GM21367 (cell line): ENCODE measurements at regions not wholly inside any gene's neighbourhood (a gene's known extent, or its start where the extent isn't known, plus 50 kb on each side); places are given as distances from the start of the nearest gene placed in this dataset.

ENCODE experiments used
- ATAC-seq: cut with Tn5 transposase; IDR thresholded peaks from one replicate; pipeline ENCODE4 v1.9.1; 2021; ENCODE audit not compliant: unreplicated experiment

- ATAC-seq = no peak
Observed at GRCh38 chr5:6831678-6832671, 118.7 kb downstream of the TENT4A start.

GRCh38 chr5:6832994-6833393 is 119.8 kb downstream of the TENT4A start:
- ATAC-seq = no peak

GRCh38 chr5:6833406-6833805 is 120.2 kb downstream of the TENT4A start:
- ATAC-seq = no peak

DNA sequence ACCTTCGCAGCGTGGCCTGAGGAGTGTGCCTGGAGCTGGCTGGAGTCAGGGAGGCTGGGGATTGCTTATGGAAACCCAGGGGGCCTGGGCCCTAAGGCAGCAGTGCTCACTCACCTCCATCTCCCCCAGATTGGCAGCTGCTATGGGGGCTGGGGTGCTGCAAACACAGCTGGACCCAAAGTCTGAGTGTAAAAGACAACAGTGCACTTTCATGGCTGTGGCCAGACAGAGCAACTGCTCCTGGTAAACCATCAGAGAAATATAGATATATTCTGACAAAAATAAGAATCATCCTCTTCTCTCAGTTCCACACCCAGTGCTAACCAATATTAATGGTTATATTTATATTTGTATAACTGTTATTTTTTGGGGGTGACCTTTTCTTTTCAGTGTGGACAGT is 123.9 kb downstream of the TENT4A start:
- no peak for ATAC-seq

DNA sequence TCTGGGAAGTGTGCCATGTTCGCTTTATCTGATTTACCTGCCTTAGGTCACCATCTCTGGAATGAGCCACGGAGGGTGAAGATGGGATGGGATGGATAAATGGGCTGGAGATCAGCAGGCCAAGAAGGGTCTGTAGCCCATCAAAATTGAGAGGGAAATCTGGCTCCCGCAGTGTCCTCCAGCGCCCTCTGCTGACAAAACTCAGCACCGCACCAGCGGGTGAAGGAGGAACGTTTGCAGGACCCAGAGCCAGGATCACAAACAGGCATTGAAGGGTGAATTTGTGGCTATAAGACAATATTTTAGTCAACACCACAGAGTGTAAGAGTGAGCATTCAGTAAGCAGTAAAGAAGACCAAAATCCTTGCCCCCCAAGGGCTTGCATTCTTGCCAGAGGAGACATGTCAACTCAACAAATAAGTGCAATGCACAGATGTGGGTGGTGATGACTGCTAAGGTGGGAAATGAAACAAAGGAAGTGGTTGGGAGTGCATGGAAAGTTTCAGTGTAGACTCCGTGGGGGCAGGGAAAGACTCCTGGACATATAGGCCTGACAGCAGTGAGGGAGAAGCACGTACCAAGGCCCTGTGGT is 124.4 kb downstream of the TENT4A start:
- no peak for ATAC-seq

DNA sequence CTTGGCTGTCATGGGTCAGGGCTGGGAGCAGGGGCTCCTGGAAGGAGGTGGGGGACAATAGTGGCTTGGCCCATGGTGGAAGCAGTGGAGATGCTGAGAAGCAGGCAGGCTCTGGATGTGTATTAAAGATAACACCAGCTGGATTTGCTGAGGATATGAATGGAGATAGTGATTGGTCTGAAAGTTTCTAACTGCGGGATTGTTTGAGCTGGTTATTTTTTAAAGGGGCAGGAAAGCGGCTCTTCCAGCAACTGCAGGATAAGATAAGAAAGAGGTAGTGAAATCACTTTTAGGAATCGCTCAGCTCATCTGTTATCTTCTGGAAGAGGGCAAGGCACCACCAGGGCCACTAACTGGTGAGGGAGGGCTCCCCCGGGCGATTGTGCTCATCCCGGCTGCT is 125.5 kb downstream of the TENT4A start:
- no peak for ATAC-seq

DNA sequence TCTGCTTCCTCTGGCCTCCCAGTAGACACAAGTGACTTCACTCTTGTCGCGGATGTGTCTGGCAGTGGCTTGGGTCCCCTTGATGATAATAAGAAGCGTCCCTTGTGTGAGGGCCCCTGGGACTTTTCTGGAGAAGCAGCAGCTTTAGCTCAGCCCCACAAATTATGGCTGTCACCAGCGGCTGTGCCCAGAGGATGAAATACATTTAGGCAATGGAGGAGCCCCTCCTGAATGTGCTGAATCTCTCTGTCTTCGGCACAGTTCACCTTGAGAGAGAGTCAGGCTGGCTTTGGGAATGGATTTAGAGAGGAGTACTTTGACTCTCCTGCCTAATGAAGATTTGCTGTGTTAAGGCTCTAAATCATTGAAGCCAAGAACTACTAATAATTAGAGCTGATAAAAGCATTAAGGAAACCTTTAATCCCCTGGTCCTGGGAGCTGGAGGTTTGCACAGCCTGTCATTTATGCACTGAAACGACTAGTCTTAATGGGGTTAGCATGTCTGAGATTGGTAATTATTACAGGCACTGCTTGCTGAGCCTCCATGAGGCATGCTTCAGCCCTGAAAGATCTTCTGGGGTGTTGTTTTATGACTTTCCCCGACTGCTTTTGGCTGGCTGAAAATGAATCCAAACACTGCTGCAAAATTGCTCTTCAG is 127.0 kb downstream of the TENT4A start:
- ATAC-seq = no peak

DNA sequence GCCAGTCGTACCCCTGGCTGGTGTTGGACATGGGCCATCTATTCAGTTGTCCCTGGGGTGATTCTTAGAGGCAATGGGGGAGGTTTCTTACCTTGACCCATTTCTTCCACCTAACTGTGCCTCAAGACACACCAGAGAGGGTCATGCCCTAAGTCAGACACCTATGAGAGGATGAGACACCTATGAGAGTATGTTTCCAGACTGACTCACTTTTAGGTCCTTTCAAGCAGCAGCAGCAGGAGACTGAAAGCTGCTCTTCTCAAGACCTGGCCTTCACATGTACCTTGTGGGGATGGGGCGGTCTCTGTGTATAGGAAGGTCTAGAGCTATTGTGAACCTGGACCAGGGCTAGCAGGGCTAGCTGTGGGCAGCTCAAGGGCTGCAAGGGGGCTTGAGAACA is 130.1 kb downstream of the TENT4A start:
- ATAC-seq = no peak

GRCh38 chr5:6843821-6844220 is 130.6 kb downstream of the TENT4A start:
- ATAC-seq = no peak

- ATAC-seq = no peak
Observed at GRCh38 chr5:6845856-6846255, 132.6 kb downstream of the TENT4A start.

DNA sequence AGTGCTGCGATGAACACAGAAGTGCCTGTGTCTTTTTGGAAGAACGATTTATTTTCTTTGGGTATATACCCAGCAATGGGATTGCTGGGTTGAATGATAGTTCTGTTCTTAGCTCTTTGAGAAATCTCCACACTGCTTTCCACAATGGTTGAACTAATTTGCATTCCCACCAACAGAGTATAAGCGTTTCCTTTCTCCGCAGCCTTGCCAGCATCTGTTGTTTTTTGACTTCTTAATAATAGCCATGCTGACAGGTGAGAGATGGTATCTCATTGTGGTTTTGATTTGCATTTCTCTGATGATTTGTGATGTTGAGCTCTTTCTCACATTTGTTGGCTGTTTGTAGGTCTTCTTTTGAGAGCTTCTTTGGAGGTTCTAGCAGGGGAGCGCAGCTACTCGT is 134.6 kb downstream of the TENT4A start:
- ATAC-seq = no peak

- ATAC-seq = no peak
Observed at GRCh38 chr5:6849316-6850105, 136.3 kb downstream of the TENT4A start.

DNA sequence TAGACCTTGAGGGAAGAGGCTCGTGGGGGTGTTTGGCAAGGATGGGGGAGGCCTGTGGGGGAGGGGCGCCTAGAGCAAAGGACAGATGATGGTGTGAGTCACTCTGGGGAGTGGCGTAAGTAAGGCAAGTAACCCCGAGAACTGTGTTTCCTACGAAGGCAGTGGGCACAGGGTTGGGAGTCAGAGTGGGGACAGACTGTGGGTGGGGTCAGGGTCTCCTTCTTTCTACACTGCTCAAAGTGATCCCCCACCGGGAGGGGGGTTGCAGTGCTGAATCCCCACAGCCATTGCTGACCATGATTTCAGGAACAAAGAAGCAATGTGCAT is 136.8 kb downstream of the TENT4A start:
- no peak for ATAC-seq

DNA sequence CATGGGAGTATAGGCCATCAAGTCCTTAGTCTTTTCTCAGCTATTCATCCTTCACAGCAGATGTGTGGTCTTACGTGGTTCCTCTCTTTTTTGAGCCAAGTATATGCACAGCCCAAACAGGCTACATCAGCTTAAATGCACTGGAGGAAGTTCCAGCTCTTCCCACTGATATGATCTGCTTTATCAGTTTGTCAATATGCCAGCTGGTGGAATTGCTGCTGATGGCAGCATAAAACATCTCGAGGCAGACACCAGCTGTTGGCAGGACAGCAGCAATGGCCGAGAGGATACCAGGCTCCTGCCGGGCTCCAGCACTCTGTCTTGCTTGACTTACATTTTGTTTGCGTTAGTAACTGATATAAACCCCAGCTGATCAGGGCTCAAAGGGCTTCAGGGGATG is 143.4 kb downstream of the TENT4A start:
- ATAC-seq = no peak

DNA sequence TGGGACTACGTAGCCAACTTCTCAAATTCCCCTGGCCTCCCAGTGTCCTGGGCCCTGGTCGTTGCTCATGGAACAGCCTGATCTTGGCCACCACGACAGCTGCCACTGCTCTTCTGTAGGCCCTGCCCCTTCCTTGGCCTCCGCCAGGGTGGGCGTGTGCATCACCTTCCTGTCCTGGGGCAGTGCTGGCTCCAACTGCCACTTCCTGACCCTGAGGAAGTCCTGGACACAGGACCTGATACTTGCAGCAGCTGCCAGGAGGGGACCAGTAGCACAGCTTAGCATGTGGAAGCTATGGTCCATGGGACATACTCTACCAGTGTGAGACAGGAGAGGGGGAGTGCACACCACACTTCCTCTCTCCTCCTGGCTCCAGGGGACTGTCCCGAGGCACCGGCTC is 145.2 kb downstream of the TENT4A start:
- no peak for ATAC-seq

- ATAC-seq = no peak
Observed at GRCh38 chr5:6859023-6859422, 145.8 kb downstream of the TENT4A start.

DNA sequence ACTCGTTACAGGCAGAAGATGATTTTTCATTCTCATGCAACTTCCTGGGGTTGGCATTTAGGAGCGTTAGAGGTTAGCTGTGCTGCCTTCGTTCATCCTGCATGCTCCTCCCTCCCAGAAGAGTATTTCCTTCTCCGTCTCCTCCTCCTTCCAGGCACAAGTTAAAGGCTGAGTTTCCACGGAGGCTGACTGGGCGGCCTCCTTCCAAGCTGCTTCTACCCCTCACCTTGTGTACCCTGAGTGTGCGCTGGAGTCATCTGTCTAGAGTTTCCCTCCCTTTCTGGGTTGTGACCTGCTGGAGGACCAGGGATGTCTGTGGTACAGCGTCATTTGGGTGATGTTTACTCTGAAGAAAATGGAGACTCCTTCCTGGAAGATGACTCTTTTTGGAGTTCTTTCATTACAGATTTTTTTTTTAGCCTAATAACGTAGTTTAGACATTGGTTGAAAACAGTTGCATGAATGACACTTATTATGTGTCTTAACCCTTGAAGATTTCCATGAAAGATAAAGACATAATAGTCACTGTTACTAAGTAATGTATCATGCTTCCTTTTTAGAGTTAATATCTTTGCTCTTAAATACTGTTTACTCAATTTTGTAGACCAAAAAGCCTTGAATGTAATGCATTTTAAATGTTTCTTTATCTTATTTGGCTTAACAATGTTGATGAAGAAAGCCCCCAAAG is 146.9 kb downstream of the TENT4A start:
- ATAC-seq = no peak

- ATAC-seq = no peak
Observed at GRCh38 chr5:6861036-6861435, 147.8 kb downstream of the TENT4A start.

- no peak for ATAC-seq
Observed at GRCh38 chr5:6861667-6862066, 148.4 kb downstream of the TENT4A start.

DNA sequence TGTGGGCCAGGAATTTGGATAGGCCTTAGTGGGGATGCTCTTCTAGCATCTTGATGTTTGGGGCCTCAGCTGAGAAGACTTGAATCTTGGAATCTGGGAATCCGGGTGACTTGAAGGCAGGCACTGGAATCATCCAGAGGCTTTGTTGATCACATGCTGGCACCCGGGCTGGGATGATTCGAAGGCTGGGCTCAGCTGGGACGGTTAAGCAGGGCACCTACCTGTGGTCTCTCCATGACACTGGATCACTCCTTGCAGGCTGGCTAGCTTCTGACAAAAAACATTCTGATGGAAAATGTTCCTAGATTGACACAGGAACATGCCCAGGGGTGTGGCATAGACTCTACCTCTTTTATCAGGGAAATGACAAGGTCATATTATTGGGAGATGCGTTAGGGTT is 149.1 kb downstream of the TENT4A start:
- ATAC-seq = no peak

DNA sequence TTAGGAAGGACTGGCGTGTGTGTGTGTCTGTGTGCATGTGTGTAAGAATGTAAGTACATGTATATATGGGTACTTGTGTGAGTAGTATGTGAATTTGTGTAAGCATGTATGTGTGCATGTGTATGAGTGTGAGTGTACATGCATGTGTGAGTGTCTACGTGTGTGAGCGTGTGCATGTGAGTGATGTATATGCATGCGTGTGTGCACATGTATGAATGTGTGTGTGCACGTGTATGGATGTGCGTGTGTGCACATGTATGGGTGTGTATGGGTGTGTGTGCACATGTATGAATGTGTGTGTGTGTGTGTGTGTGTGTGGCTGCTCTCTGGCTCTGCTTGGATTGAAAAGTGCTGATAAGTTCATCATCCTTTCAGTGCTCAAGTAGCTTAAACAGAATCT is 154.5 kb downstream of the TENT4A start:
- no peak for ATAC-seq
